SHP77 (cell line): ENCODE measurements at regions not wholly inside any gene's neighbourhood (a gene's known extent, or its start where the extent isn't known, plus 50 kb on each side); places are given as distances from the start of the nearest gene placed in this dataset.
"Not testable (repeated sequence)": the region's sequence is repeated elsewhere in the genome, so short reads cannot be mapped to it uniquely, and the experiment has no call there.

Experiments used
- DNase-seq, 2 experiments: peaks; one replicate each; lab custom pipeline; 2025; lab: John Stamatoyannopoulos, UW

DNA sequence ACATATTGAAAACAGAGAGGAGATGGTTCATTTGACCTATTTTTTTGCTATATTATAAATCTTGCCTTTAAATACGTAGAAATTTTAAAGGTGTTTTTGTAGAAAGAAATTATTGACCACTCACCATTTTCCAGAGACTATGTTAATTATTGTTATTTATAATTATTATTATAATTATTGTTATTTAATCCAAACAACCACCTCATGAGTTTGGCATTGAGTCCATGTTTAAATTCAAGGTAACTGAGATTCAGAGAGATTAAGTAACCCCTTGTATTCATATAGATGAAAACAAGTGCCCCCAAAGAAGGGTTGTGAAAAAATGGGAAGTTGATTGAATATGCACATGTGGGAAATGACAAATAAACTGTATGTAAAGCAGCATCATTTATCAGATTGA, 692.5 kb upstream of the MIR17HG start:
- DNase-seq, result no peak

DNA sequence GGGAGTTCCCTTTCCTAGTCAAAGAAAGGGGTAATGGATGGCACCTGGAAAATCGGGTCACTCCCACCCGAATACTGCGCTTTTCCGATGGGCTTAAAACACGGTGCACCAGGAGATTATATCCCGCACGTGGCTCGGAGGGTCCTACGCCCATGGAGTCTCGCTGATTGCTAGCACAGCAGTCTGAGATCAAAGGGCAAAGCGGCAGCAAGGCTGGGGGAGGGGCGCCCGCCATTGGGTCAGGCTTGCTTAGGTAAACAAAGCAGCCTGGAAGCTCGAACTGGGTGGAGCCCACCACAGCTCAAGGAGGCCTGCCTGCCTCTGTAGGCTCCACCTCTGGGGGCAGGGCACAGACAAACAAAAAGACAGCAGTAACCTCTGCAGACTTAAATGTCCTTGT, 683.3 kb upstream of the MIR17HG start:
- not testable (repeated sequence) for DNase-seq

DNA sequence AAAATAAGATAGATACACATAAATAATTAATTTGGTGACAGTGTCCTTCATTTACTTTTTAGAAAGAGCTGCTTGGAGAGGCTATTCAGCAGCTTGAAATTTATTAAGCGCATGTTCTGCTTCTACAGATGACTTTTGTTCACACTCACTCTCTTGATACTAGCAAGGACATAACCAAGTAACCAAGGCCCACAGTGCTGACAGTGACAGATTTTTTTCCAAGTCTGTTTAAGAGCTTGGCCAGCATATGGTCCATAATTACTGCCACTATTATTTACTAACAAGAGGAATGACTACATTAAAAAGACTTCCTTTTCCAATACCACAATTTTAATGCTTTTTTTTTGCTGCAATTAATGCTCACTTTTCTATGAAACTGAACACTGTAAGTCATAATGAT, 673.7 kb upstream of the MIR17HG start:
- DNase-seq, result no peak

DNA sequence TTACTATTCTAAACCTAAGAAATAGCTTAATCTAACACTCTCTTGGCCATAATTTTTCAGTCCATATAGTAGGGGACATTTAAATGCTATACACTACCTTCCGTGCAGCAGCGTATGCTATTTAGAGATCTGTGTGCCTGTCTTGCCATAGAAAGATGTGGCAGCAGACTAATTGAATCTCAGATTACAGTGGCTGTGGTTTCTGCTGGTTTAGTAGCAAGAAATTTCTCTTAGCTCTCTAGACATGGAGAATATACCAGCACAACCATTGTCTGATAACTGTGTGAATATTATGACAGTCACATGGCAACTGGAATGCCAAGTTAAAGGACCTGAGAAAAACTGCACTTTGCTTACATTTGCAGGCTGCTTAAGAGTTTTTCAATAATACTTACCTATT, 672.4 kb upstream of the MIR17HG start:
- no peak for DNase-seq

DNA sequence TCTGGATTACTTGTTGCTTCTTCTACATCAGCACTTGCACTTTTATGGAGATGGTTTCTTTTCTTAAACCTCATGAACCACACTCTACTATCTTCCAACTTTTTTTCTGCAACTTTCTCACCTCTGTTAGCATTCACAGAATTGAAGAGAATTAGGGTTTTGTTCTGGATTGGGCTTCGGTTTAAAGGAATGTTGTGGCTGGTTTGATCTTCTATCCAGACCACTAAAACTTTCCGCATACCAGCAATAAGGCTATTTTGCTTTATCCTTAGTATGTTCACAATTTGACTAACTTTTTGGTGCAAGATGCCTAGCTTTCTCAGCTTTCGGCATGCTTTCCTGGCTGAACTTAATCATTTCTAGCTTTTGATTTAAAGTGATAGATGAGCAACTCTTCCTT, 666.7 kb upstream of the MIR17HG start:
- no peak for DNase-seq

DNA sequence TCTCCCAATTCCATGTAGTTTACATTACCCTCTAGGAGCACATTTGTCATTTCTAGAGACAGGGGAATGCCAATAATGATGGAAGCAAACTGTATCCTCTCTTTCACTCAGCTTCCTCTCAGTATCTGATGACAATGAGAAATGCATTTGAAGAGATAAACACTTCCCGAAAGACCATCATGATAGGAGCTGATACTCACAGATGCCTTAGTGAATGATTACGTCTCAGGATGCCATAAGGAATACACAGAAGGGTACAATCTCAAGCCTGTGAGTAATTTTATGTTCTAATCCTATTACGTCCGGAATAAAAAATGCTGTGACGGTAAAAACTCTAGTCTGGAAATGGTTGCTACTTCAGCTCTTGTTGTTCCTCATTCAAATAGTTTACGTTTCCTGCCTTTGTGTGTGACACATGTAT, 663.8 kb upstream of the MIR17HG start:
- DNase-seq, result peak; percentile 41 to 42

DNA sequence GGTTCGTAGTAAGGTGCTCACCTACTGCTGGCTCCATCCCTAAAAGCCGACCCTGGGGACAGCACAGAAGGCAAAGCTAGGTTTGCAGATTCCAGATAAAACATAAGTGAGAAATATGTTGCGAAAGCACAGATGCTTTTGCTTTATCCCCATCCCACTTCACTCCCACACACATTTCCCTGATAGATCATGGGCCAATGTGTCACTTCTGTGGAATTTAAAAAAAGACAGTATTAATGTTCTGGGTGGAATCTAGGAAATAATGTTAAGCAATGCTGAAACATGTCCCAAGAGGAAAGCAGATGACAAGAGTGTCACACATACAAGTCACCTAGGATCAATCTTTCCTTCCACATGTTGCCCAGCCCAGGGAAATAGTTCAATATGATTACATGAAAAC, 661.0 kb upstream of the MIR17HG start:
- no peak for DNase-seq

DNA sequence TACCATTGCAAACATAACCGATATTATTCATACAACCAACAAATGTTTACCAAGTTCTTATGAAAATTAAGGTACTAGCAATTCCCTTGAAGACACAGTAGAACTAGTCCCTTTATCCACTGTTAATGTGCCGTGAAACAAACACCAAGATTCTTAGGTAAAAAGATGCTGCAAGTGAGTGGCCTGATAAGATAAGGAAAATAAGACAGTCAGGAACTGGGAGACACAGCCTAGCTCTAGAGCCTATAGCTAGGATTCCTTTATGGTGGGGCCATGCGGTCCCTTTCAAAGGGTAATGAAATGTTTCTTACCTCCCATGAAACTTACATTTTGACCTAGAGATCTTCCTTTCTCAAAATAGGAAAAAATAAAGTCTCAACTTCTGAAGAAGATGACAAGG, 658.4 kb upstream of the MIR17HG start:
- no peak for DNase-seq

DNA sequence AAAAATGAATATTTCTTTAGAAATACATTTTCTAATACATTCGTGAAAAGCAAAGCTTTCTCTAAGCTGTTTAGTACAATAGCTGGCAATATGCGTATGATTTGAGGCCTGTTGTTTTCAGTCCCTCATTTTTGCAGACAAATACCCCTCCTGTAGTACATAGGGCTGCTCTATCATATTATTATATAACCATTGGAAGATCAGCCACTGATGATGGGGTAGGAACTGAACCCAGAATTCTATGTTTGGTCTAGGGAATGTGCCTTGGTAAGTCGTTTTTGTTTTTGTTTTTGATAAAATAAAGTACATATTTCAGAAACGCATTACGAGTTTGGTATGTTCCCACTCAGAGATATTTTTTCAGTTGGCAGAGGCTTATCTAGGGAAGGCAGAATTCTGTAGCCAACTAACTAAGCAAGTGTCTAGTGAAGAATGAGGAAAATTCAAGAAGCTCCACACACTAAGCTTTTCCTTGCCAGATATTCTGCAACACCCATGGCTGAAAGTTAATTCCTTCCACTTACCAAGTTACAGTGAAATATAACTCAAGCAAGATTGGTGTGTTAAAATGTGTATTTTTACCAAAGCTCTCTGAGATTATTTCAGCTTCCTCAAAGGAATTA, 656.9 kb upstream of the MIR17HG start:
- DNase-seq, result no peak

DNA sequence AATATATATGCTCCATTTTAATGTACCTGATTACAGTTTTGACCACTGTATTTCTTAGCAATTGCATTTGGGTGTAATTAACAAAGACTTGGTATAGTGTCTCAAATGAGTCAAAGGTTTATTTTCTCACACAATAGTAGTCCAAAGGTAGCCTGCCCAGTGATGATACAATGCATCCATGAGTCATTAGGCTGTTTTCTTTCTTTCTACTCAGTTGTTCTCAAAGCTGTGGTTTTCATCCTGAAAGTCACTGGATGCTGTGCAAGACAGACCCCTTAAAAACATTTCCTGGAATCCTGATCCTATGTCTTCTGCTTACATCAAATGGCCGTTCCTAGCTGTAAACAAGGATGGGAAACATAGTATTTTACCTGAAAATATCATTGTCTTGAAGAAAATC, 651.2 kb upstream of the MIR17HG start:
- no peak for DNase-seq

DNA sequence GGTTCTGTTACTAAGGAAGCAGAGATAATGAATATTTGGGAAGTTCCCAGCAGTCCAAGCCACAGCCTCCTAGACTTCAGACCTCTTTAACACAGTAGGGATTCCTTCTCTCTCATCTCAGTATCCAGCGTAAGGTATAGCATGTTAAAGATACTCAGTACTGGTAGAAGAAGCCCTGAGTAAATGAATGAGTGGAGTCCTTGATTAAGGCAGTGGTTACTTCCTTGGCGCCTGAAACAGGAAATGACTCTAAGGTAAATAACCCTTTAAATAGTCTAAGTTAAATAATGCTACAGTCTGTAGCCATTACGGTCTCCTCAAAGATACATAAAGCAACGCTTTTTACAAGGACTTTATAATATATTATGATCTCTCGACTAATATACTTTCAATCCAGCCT, 650.8 kb upstream of the MIR17HG start:
- DNase-seq, result no peak

DNA sequence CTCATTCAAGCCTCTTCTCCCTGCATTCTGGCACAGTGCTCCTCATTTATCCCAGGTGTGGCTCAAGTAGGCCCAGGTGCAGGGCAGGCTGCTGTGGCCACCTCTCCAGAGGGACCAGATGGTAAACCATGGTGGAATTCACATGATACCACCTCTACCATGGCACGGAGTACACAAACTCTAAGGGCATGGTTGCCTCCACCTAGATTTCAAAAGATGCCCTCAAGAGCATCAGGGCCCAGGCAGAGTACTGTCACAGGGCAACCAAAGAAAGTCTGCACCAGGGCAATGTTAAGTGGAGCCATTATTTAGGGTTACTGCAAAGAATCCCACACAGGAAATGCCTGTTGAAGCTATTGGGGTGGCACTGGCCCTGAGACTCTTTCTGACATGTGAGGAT, 647.1 kb upstream of the MIR17HG start:
- DNase-seq, result no peak

DNA sequence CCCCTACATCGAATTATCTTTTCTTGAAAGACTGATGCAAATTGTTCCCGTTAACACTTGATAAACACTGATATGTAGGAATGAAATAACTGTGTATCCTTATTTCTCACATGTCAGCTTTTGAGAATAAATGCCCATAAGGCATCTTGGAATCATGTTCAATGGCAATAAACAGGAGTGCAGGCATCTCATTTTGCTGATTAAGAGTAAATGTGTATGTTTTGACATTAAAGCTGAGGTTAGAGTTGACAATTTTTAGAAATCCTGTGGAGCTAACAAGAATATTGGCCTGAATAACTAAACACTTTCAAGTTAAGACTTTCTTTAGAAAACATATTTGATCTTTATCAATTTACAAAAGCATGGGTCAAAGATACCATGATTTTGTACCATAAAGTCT, 646.2 kb upstream of the MIR17HG start:
- no peak for DNase-seq

DNA sequence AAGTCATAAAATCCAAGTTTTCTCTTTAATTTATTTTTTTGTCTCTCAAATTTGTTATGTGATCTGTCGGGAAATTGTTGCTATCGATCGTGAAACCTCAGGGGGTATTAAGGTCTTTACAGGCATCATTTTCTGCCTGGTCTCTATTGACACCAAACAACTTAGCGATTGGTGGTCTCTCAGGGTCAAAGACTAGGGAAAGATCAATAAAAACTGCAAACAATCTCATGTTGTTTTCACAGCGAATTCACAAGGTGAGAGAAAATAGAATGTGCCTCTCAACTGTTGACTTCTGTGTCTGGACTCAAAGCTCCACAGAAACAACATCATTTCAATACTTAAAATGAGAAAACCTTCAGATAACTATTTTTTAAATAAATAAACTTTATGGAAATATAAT, 645.4 kb upstream of the MIR17HG start:
- DNase-seq, result no peak

DNA sequence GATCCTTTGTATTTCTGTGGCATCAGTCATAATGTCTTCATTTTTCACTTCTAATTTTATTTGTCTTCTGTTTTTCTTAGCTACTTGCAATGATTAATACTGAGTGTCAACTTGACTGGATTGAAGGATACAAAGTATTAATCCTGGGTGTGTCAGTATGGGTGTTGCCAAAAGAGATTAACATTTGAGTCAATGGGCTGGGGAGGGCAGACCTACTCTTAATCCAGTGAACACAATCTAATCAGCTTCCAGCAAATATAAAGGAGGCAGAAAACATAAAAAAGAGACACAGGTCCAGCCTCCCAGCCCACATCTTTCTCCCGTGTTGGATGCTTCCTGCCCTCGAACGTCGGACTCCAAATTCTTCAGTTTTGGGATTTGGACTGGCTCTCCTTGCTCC, 640.9 kb upstream of the MIR17HG start:
- no peak for DNase-seq

DNA sequence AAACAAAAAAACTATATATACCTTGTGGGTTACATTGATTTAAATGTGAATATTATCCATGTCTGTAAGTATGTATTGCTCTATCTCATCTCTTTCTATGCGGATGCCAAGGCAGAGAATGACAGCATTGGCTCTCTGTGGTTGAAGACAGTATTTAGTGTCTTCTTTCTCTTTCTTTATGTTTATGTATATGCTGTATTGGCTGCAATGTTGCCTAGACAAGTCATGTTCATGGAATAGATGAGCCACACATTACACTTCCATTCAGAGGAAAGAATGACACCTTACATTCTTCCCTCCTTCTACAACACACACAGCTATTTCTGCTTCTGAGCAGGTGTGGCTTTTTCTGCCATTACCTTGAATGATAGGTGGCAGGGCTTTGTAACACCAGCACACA, 639.4 kb upstream of the MIR17HG start:
- no peak for DNase-seq

DNA sequence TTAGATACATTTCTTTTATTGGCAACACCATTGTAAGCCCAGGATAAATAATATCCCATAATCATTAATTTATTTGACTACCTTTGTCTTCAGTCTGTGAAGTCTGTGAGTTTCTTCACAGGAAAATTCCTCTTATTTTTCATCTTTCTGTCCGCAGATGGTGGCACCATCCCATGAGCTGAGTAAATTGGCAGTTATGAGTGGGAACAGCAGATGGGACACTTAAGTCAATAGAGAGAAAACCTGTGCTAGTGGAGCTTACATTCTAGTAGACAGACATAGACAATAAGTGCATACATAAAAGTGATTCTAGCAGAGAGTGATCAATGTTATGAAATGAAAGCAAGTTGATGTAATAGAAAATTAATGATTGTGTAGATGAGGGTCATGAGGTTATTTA, 638.2 kb upstream of the MIR17HG start:
- DNase-seq, result peak in 1 of 2 experiments; percentile 11

DNA sequence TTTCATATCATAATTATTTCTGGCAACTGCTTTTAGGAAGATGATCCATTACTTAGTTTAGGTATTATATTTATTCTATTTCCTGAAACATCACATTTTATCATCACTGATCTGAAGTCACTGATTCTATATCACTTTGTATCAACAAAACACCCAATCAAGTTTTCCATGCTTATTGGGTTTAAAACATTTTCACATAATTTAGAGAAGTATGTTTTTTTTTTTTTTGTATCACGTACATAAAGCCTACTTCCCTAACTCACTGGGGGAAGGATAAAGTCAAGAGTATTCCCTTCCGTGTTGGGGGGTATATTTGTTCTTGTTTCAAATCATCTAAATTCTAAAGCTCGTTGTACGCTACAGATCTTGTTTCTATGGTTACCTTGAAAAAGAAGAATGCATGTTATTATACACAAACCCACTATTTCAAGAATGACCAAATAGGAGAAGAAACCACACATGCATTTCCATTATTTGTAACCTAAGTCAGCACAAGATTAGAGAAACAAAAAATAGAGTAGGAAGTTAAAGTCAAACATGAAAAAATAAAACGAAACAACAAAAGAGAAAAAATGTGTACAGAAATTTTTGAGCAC, 637.2 kb upstream of the MIR17HG start:
- no peak for DNase-seq

DNA sequence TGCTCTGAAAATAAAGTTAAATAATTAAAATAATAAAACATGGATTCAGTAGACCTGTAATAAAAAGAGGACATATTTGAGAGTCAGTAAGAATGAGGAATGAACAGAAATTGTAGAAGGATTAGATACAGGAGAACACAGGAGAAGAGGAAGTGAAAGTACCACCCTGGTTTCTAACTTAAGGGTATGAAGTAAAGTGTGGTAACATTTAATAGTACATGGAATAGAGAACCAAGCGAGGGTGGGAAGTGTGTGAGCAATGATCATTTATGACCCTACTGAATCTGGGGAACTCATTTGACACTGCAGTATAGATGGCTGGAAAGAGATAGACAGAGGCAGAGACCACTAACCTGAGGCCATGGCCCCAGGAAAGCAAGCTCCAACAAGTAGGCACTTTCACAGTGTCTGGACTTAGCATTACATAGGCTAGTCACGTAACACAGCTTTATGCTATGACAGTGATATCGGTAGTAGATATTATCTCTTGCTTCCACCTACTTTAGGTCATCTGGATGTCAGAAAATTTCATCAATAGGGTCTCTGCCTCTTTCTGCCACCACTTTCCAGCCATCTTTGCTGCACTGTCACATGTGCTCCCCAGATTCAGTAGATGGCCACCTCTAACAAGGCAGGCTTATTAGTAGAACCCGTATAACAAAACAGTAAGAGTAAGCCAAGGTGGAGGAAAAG, 633.9 kb upstream of the MIR17HG start:
- no peak for DNase-seq

DNA sequence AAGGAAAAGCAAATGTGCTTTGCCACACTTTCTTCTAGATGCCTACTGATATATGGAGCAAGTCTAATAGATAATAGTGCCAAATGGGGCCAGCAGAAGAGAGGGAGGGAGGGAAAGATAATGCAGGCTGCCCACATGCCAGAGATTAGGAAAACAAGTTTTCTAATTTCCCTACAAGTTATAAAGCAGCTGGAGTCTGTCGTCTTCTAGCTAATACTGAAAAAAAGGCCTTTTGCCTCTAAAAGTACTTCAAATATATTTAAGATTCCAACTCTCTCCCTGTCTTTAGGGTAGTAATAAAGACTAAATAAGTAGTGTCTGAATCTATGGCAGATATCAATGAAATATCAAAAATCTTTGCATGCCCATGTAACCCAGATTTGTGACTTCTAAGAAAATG, 632.0 kb upstream of the MIR17HG start:
- no peak for DNase-seq

DNA sequence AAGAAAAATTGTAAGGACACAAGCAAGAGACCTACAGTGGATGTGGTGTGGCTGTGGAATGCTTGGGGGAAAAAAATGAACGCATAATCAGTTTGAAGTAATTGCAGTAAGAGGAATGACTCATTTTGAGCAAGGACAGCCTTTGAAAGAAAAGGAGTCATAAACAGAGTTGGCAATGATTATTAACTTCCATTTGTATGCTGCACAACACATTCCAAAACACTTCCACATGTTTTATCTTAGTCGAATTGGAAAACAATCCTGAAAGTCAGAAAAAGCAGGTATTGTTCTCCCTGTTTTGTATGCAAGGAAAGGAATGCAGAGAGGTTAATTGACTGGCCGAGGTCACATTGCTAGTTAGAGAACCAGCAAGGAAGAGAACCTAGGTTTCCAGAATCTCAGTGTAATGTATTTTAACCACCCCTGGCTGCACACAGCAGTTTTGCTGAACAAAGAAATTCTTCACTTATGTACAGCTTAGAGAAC, 630.0 kb upstream of the MIR17HG start:
- DNase-seq, result no peak

DNA sequence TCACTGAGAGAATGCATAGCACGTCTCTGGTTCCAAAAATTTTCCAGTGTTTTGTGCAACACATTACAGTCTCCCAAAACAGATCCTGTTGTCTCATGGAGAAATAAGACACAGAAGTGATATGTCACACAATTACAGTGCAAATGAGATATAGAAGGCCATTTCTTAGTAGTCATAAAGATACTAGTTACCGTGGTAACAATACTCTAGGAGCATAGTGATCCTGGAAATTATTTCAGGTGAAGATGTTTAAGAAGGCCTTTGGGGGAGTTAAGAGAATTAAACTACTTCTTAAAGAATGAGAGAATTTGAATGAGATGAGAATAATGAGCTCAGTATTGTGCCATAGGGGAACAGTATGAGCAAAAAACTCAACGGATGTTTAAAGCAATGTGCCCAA, 628.0 kb upstream of the MIR17HG start:
- no peak for DNase-seq

DNA sequence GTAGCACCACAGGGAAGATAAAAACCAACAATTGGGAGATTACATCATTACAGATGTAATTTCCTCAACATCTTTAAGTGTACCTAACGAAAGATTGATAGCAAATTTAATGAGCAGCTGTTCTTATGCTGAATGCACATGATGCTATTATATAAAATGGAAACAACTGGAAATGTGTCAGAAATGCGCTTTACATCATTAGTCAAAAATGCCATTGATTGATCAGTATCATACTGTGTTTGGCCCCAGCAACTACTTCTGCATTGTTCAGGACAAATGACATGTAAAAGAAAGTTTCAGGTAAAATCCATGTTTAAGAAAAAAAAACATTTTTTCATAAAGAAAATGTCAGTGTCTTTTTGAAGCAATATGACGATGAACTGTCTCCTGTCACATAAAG, 625.5 kb upstream of the MIR17HG start:
- no peak for DNase-seq

DNA sequence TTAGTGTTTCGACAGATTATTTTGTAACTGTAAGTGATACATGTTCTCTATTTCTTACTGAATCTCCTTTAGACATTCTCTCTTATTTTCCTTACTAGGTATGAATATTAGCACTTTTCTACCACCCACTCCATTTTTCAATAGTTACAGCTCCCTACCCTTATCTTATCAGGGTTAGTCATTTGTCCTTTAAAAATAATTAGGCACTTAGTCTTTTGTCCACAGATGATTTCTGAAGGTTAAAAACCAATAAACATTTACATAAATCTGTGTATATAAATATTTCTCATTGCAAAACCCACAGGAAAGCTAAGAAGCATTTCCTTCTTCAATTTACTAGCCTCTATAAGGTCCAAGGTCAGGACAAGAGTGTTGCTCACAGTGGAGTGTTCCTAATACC, 624.1 kb upstream of the MIR17HG start:
- no peak for DNase-seq
